RWPE2 (cell line): ENCODE measurements at regions not wholly inside any gene's neighbourhood (a gene's known extent, or its start where the extent isn't known, plus 50 kb on each side); places are given as distances from the start of the nearest gene placed in this dataset.

Source experiments
- ATAC-seq: fragments of 200-7000 bp; cut with Tn5 transposase; 3 replicates; pipeline ENCODE4 v1.9.1; 2021; ENCODE audit warnings: low read depth
- DNase-seq: peaks from one replicate; pipeline ENCODE4 v3.0.0-alpha.2; 2020; ENCODE audit warnings: low spot score
- H3K27ac ChIP-seq: fragments of 450-650 bp; 2 replicates; pipeline ENCODE4 v1.5.1; 2017; ENCODE audit warnings: mild to moderate bottlenecking; ENCODE audit not compliant: poor library complexity, severe bottlenecking
- H3K27me3 ChIP-seq: fragments of 250-450 bp; sonication (Bioruptor Pico); 2 replicates; pipeline ENCODE4 v1.5.1; 2021; ENCODE audit warnings: mild to moderate bottlenecking, moderate library complexity; ENCODE audit not compliant: insufficient read depth, poor library complexity, severe bottlenecking
- H3K36me3 ChIP-seq: fragments of 250-450 bp; sonication (Bioruptor Pico); 2 replicates; pipeline ENCODE4 v1.5.1; 2020; ENCODE audit warnings: low read depth, mild to moderate bottlenecking, moderate library complexity
- H3K4me1 ChIP-seq: fragments of 250-450 bp; sonication (Bioruptor Pico); 2 replicates; pipeline ENCODE4 v1.5.1; 2021; ENCODE audit warnings: mild to moderate bottlenecking, moderate library complexity; ENCODE audit not compliant: insufficient read depth, poor library complexity, severe bottlenecking
- H3K4me3 ChIP-seq: fragments of 250-450 bp; sonication (Bioruptor Pico); 2 replicates; pipeline ENCODE4 v1.5.1; 2021; ENCODE audit warnings: mild to moderate bottlenecking, moderate library complexity; ENCODE audit not compliant: severe bottlenecking
- H3K9me3 ChIP-seq: fragments of 250-450 bp; sonication (Bioruptor Pico); 2 replicates; pipeline ENCODE4 v1.5.1; 2021; ENCODE audit warnings: mild to moderate bottlenecking, moderate library complexity; ENCODE audit not compliant: severe bottlenecking
- TF ChIP-seq, protein P1 (sequence below): fragments of 450-650 bp; IDR thresholded peaks from one replicate; pipeline ENCODE4 v1.5.1; 2017; ENCODE audit warnings: mild to moderate bottlenecking, moderate library complexity; ENCODE audit not compliant: poor library complexity, severe bottlenecking

DNA sequence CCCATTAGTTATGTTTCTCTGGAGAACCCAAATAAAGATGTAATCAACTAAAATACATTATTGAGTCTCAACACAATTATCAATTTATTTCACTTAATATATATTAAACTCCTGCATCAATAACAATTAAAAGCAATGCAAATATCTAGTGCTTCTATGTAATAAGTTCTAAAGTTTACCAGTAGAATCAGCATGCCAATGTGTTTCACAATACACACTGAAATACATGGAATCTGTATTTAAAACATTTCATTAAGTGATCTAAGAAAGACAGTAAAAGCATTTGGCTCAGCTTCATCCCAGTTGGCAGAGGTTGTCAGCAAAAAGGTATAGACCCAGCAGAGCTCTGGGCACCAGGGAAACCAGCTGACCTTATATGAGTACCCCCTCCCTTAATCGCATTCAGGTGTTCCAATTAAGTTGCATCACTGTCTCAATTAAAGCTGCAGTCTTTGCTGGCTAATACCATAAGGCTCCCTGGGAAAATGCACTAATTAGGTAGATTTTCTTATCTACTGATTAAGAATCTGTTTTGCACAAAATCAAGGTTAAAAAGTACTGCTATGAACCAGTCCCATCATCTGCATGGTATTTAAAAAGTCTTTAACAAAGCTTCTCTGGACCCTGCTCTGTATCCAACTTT is 63.1 kb downstream of the NIBAN1 start:
- H3K9me3 ChIP-seq = no peaks in the 10 kb centered on the region
- TF ChIP-seq, protein P1, sequence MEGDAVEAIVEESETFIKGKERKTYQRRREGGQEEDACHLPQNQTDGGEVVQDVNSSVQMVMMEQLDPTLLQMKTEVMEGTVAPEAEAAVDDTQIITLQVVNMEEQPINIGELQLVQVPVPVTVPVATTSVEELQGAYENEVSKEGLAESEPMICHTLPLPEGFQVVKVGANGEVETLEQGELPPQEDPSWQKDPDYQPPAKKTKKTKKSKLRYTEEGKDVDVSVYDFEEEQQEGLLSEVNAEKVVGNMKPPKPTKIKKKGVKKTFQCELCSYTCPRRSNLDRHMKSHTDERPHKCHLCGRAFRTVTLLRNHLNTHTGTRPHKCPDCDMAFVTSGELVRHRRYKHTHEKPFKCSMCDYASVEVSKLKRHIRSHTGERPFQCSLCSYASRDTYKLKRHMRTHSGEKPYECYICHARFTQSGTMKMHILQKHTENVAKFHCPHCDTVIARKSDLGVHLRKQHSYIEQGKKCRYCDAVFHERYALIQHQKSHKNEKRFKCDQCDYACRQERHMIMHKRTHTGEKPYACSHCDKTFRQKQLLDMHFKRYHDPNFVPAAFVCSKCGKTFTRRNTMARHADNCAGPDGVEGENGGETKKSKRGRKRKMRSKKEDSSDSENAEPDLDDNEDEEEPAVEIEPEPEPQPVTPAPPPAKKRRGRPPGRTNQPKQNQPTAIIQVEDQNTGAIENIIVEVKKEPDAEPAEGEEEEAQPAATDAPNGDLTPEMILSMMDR = no peak
- DNase-seq (no peak), ATAC-seq (no peak)
- H3K27ac ChIP-seq = no peak overlapping the region
- H3K4me3 ChIP-seq = no peak overlapping the region
- H3K27me3 ChIP-seq = no peaks in the 10 kb centered on the region
- peaks cover 4% of the 10 kb centered on the region for H3K4me1 ChIP-seq
- no peaks in the 10 kb centered on the region for H3K36me3 ChIP-seq

DNA sequence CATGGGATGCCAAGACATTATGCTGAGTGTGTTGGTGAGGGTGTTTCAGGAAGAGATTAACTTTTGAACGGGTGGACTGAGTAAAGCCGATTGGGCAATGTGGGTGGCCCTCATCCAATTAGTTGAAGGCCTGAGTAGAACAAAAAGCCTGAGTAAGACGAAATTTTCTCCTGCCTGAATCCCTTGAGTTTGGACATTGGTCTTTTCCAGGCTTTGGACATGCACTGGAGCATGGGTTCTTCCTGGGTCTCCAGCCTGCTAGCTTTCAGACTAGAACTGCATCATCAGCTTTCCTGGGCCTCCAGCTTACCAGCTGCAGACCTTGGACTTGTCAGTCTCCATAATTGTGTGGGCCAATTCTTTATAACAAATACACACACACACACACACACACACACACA is 63.6 kb downstream of the NIBAN1 start:
- ATAC-seq = peak; percentile 44; the same call in 2 of the 3 replicates
- DNase-seq = no peak

DNA sequence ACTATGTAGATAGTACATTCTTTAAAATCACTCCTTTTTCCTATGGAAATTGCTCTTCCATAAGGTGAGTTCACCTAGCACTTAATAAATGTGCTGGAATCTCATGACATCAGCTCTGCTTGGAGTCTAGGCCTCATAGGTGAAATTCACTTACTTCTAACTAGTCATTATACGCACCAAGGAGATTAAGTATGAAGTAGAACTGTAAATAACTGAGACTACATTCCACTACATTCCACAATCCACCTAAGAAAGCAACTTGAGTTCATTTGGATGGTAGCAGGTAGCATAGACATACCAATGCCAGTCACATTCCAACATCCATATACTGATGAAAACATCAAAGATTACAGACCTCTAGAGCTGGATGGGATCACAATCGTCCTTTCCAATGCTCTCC is 64.3 kb downstream of the NIBAN1 start:
- no peak overlapping the region for H3K4me3 ChIP-seq
- no peaks in the 10 kb centered on the region for H3K9me3 ChIP-seq
- no peak for ATAC-seq
- H3K4me1 ChIP-seq = peaks cover 8% of the 10 kb centered on the region
- TF ChIP-seq, protein P1 = no peak
- DNase-seq = no peak
- no peaks in the 10 kb centered on the region for H3K27me3 ChIP-seq
- H3K36me3 ChIP-seq = no peaks in the 10 kb centered on the region
- no peak overlapping the region for H3K27ac ChIP-seq

More for the DNA sequence above, 63.6 kb downstream of the NIBAN1 start:
- Histone ChIP-seq H3K4me3 (no peak overlapping the region), H3K36me3 (no peaks in the 10 kb centered on the region), H3K27me3 (no peaks in the 10 kb centered on the region), H3K9me3 (no peaks in the 10 kb centered on the region), H3K4me1 (peaks cover 4% of the 10 kb centered on the region), H3K27ac (no peak overlapping the region)
- TF ChIP-seq, protein P1 = no peak

DNA sequence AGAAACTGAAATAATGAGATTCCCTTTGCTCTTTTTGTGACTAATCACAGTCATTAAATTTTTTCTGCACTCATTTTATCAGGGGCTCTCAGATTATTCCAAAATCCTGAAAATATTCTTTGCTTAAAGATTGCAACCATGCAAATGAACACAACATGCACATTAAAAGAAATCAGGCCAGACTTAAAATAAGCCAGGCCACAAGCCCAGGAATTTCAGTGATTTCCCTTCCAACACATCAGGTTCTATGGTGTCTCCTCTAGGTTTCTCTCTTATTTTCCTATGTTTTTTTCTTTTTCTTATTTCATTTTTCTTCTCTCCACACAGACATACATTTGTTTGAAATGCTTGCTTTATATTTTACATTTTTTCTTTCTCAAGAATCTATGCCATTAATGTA is 65.3 kb downstream of the NIBAN1 start:
- ATAC-seq (no peak), DNase-seq (no peak)
- H3K4me3 ChIP-seq = no peak overlapping the region
- H3K4me1 ChIP-seq = peaks cover 8% of the 10 kb centered on the region
- no peaks in the 10 kb centered on the region for H3K27me3 ChIP-seq
- H3K9me3 ChIP-seq = no peaks in the 10 kb centered on the region
- no peak overlapping the region for H3K27ac ChIP-seq
- TF ChIP-seq, protein P1 = no peak
- H3K36me3 ChIP-seq = no peaks in the 10 kb centered on the region

DNA sequence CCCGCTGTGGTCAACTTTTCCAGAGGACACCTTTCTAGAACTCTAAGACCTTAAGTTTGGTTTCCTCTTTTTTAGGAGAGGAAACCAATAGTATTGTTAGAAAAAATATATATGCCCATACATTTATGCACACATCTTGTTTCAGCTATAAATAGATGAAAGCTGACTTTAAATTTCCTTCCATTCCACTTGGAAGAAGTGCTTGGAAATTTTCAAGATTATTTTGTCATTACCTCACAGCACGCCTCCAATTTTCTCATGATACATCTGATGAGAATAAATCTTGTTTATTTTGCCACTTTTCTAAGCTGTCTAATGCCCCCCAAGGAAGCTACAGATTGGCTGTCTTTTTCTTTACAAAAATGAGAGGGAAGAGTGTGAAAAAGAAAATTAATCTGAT is 65.8 kb downstream of the NIBAN1 start:
- ATAC-seq (no peak), DNase-seq (no peak)
- Histone ChIP-seq H3K27me3 (no peaks in the 10 kb centered on the region), H3K27ac (no peak overlapping the region), H3K9me3 (no peaks in the 10 kb centered on the region), H3K36me3 (no peaks in the 10 kb centered on the region), H3K4me1 (peaks cover 8% of the 10 kb centered on the region), H3K4me3 (no peak overlapping the region)
- TF ChIP-seq, protein P1 = no peak
